NCI-H2107 treated with DMSO at 0.1 percent for 48 hours (cell line): ENCODE measurements at regions not wholly inside any gene's neighbourhood (a gene's known extent, or its start where the extent isn't known, plus 50 kb on each side); places are given as distances from the start of the nearest gene placed in this dataset.

Experiments used
- DNase-seq: peaks from one replicate; lab custom pipeline; 2025; ENCODE audit not compliant: unreplicated experiment; lab: John Stamatoyannopoulos, UW

GRCh38 chr18:69326094-69326493 is 74.6 kb upstream of the DOK6 start:
- peak; percentile 44 for DNase-seq

- DNase-seq = no peak
Observed at GRCh38 chr18:69328086-69328485, 72.6 kb upstream of the DOK6 start.

- no peak for DNase-seq
Observed at GRCh38 chr18:69330385-69331005, 70.2 kb upstream of the DOK6 start.

DNA sequence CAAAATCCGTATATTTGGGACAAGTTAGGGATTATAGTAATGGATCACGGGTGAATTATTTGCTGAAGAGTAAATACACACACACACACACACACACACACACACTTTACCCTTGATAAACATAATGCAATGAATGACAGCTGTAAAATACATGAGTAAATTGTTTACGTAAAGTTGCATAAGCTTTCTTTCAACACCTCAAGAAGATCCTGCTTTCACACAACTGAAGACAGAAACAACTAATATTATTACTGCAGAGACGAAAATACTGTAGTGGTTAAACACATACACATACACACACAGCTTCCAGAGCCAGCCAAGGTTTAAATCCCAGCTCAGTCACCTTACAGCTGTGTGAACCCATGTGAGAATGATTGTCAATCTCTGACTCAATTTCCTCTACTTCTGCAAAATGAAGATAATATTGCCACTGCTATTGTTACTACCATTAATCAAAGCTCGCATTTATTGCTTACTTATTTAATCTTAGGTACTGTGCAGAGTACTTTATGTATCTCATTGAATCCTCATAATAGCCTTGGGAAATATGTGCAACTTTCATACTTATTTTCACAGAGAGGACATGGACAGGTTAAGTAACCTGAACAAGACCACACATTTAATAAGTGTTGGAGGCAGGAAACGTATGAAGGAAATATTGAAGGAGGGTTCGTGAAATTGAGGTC is 50.6 kb upstream of the DOK6 start:
- DNase-seq = no peak
